Adrenal gland (tissue), 9 donors: ENCODE measurements at regions not wholly inside any gene's neighbourhood (a gene's known extent, or its start where the extent isn't known, plus 50 kb on each side); places are given as distances from the start of the nearest gene placed in this dataset.

ENCODE experiments used
- DNase-seq, 7 donors: peaks; one replicate each; pipeline ENCODE4 v3.0.0-alpha.2; 2019 to 2020
- H3K27ac ChIP-seq, 5 donors: fragments of 200-600 bp; sonication (generic) in 4 of 5; 1 replicate in 3 of 5; 2 replicates in 2 of 5; pipeline versions ENCODE4 v1.5.1 to v1.8.0; 2016 to 2020; ENCODE audit warnings: mild to moderate bottlenecking in 1 of 5
- H3K27me3 ChIP-seq: fragments of 200-600 bp; 2 replicates; pipeline ENCODE4 v1.8.0; 2021
- H3K36me3 ChIP-seq, 2 donors: fragments of 200-600 bp; replicated peaks in 1 of 2; 1 replicate in 1 of 2; 2 replicates in 1 of 2; pipeline versions ENCODE4 v1.5.1 to v1.8.0; 2018 to 2022
- H3K4me1 ChIP-seq, 2 donors: fragments of 200-600 bp; replicated peaks in 1 of 2; 1 replicate in 1 of 2; 2 replicates in 1 of 2; pipeline versions ENCODE4 v1.5.1 to v1.8.0; 2018 to 2021
- H3K4me3 ChIP-seq, 4 donors: fragments of 200-600 bp; sonication (generic) in 3 of 4; one replicate each; pipeline ENCODE4 v1.5.1; 2016 to 2018
- H3K9me3 ChIP-seq, 3 donors: fragments of 200-600 bp; sonication (generic) in 1 of 3; replicated peaks in 1 of 3; 1 replicate in 2 of 3; 2 replicates in 1 of 3; pipeline versions ENCODE4 v1.5.1 to v1.8.0; 2016 to 2021
- POLR2A ChIP-seq, 2 donors: fragments of 450-650 bp; IDR thresholded peaks; one replicate each; pipeline ENCODE4 v1.6.1; 2017; ENCODE audit warnings: antibody characterized with exemption in 2 of 2, mild to moderate bottlenecking in 2 of 2, moderate library complexity in 1 of 2
- WGBS, 4 donors: extraction: QIAGEN DNeasy Blood & Tissue Kit in 2 of 4; methylation state at CpG; one replicate each; pipeline versions ENCODE4 v1.1.5 to v1.1.7; 2013 to 2017; 5-methylcytosine and 5-hydroxymethylcytosine counted together
- intact Hi-C, 2 donors: fragments of 100-400 bp; cut with DNase I; formaldehyde crosslinking; loops; one replicate each; pipeline versions ENCODE4 v1.14.1 to v1.15.0; 2022 to 2023
- TF ChIP-seq, protein P1 (sequence below), 6 experiments: fragments of 450-650 bp in 4 of 6; fragments of 200-600 bp in 2 of 6; sonication (generic) in 1 of 6; IDR thresholded peaks; 1 replicate in 5 of 6; 2 replicates in 1 of 6; pipeline versions ENCODE4 v1.5.1 to v1.8.0; 2016 to 2021; ENCODE audit warnings: antibody characterized with exemption in 6 of 6, mild to moderate bottlenecking in 2 of 6, moderate library complexity in 1 of 6
- donor health status: healthy with polysubstance abuse.
- donor health status: Bipolar disorder and iron deficiency.
- donor health status: DM: yes; HTN: yes; CAD: no.
- donor health status: DM: no; HTN: no; CAD: no.
- donor health status: DM: no; HTN: no; CAD: no.

DNA sequence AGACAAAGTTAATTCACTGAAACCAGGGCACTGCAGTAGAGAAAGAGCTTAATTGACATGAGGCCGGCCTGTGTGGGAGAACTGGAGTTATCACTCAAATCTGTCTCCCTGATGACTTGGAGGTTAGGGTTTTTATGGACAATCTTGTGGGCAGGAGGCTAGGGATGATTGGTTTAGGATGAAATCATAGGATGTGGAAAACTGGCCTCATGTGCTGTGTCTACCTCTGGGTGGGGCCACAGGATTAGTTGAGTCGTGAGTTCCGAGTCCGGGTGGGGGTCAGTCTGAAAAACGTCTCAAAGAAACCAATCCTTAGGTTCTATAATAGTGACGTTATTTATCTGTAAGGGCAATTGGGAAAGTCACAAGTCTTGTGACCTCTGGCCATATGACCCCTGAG is 68.1 kb downstream of the UCHL1 start:
- WGBS, 4 donors: 77 to 91% (median 79%) methylated on average over 6 of the region's 6 CpGs
- Histone ChIP-seq H3K27me3 (no peaks in the 10 kb centered on the region), H3K4me1 (no peaks in the 10 kb centered on the region), H3K36me3 (no peaks in the 10 kb centered on the region), H3K27ac (no peak overlapping the region), H3K9me3 (no peaks in the 10 kb centered on the region), H3K4me3 (no peak overlapping the region)
- intact Hi-C loops: no loop called here
- no peak for TF ChIP-seq POLR2A (IDR thresholded peaks at IDR 0.05)
- TF ChIP-seq, protein P1, sequence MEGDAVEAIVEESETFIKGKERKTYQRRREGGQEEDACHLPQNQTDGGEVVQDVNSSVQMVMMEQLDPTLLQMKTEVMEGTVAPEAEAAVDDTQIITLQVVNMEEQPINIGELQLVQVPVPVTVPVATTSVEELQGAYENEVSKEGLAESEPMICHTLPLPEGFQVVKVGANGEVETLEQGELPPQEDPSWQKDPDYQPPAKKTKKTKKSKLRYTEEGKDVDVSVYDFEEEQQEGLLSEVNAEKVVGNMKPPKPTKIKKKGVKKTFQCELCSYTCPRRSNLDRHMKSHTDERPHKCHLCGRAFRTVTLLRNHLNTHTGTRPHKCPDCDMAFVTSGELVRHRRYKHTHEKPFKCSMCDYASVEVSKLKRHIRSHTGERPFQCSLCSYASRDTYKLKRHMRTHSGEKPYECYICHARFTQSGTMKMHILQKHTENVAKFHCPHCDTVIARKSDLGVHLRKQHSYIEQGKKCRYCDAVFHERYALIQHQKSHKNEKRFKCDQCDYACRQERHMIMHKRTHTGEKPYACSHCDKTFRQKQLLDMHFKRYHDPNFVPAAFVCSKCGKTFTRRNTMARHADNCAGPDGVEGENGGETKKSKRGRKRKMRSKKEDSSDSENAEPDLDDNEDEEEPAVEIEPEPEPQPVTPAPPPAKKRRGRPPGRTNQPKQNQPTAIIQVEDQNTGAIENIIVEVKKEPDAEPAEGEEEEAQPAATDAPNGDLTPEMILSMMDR (IDR thresholded peaks at IDR 0.05): no peak
- no peak for DNase-seq

DNA sequence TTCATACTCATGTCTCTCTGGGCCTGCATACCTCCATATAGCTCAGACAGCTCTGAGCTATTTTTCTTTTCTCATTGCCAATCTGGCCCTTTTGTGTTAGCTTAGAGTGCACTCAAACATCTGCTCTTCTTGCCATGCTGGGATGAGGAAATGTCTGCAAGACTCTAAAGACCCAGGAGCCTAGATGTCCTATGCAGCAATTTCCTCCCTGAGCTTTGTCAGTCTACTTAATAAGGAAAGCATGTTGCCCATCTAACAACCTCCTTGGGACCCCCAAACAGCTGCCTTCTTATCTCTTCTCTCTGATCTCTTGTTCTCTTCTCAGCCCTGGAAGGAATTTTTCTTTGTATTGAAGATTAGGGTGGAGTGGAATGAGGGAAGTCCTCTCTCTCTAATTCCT is 69.2 kb downstream of the UCHL1 start:
- H3K4me3 ChIP-seq: no peak overlapping the region
- no peaks in the 10 kb centered on the region for H3K36me3 ChIP-seq
- TF ChIP-seq, protein P1 (IDR thresholded peaks at IDR 0.05): no peak
- TF ChIP-seq POLR2A (IDR thresholded peaks at IDR 0.05): no peak
- no peak for DNase-seq
- intact Hi-C loops: no loop called here
- no peaks in the 10 kb centered on the region for H3K4me1 ChIP-seq
- H3K27ac ChIP-seq: no peak overlapping the region
- no peaks in the 10 kb centered on the region for H3K27me3 ChIP-seq
- H3K9me3 ChIP-seq: no peaks in the 10 kb centered on the region

DNA sequence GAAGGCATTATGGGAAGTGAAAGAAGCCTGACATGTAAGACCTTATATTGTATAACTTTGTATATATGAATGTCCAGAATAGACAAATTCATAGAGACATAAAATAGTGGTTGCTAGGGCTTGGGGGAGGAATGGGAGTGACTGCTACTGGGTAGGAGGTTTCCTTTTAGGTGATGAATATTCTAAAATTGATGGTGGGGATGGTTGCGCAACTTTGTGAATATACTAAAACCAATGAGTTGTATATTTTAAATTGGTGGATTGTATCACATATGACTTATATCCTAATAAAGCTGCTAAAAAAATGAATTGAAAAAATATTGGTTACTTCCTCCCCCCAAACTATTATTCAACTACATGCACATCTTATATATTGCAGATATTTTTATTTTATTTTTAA is 70.0 kb downstream of the UCHL1 start:
- intact Hi-C loops: no loop called here
- H3K9me3 ChIP-seq: no peaks in the 10 kb centered on the region
- H3K36me3 ChIP-seq: no peaks in the 10 kb centered on the region
- WGBS, 4 donors: 91 to 98% (median 97%) methylated on average over 1 of the region's 1 CpG
- H3K27me3 ChIP-seq: no peaks in the 10 kb centered on the region
- no peak overlapping the region for H3K4me3 ChIP-seq
- TF ChIP-seq, protein P1 (IDR thresholded peaks at IDR 0.05): no peak
- TF ChIP-seq POLR2A (IDR thresholded peaks at IDR 0.05): no peak
- no peaks in the 10 kb centered on the region for H3K4me1 ChIP-seq
- H3K27ac ChIP-seq: no peak overlapping the region
- no peak for DNase-seq

DNA sequence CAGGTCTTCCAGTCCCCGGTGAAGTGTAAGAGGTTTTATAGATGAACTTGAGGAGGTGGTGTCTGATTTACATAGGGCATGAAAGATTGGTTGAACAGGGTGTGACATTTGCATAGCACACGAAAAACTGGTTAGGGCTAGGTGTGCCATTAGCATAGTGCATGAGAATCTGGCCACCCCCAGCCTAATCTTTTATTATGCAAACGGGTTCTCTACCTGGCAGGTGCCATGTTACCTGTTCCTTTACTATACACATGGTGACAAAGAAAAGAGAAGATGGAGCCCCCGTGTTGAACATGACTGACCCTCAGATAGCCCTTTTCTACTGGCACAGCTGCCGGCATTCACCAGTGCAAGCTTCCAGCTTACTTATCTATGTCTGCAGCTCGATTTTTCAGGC is 71.0 kb downstream of the UCHL1 start:
- H3K9me3 ChIP-seq: no peaks in the 10 kb centered on the region
- no peak for DNase-seq
- no peaks in the 10 kb centered on the region for H3K4me1 ChIP-seq
- intact Hi-C loops: no loop called here
- TF ChIP-seq, protein P1 (IDR thresholded peaks at IDR 0.05): no peak
- no peak for TF ChIP-seq POLR2A (IDR thresholded peaks at IDR 0.05)
- H3K27ac ChIP-seq: no peak overlapping the region
- no peaks in the 10 kb centered on the region for H3K36me3 ChIP-seq
- no peaks in the 10 kb centered on the region for H3K27me3 ChIP-seq
- H3K4me3 ChIP-seq: no peak overlapping the region
- WGBS, 4 donors: 75 to 89% (median 85%) methylated on average over 6 of the region's 6 CpGs
